Neural progenitor cell (in vitro differentiated cells): ENCODE measurements at regions not wholly inside any gene's neighbourhood (a gene's known extent, or its start where the extent isn't known, plus 50 kb on each side); places are given as distances from the start of the nearest gene placed in this dataset.

Experiments
- DNase-seq: peaks from one replicate; pipeline ENCODE4 v3.0.0-alpha.2; 2016; ENCODE audit warnings: low spot score
- H2AFZ ChIP-seq: fragments of 200-600 bp; sonication (generic); replicated peaks from 2 replicates; pipeline ENCODE4 v1.6.1; 2016; ENCODE audit warnings: antibody characterized with exemption
- H3F3A ChIP-seq: fragments of 200-600 bp; sonication (generic); 2 replicates; pipeline ENCODE4 v1.6.1; 2016; ENCODE audit warnings: antibody characterized with exemption, low read depth
- H3K27ac ChIP-seq: fragments of 200-600 bp; sonication (generic); 2 replicates; pipeline ENCODE4 v1.5.1; 2016; ENCODE audit warnings: mild to moderate bottlenecking
- H3K27me3 ChIP-seq: fragments of 200-600 bp; sonication (generic); 2 replicates; pipeline ENCODE4 v1.6.1; 2016; ENCODE audit warnings: mild to moderate bottlenecking, moderate library complexity
- H3K36me3 ChIP-seq: fragments of 200-600 bp; sonication (generic); 2 replicates; pipeline ENCODE4 v1.5.1; 2016
- H3K4me1 ChIP-seq: fragments of 200-600 bp; sonication (generic); 2 replicates; pipeline ENCODE4 v1.6.1; 2016; ENCODE audit warnings: mixed run types
- H3K4me2 ChIP-seq: fragments of 200-600 bp; sonication (generic); 2 replicates; pipeline ENCODE4 v1.6.1; 2016
- H3K4me3 ChIP-seq: fragments of 200-600 bp; sonication (generic); 2 replicates; pipeline ENCODE4 v1.5.1; 2016
- H3K79me2 ChIP-seq: fragments of 200-600 bp; sonication (generic); 2 replicates; pipeline ENCODE4 v1.6.1; 2016; ENCODE audit warnings: low read depth
- H3K9ac ChIP-seq: fragments of 200-600 bp; sonication (generic); 2 replicates; pipeline ENCODE4 v1.6.1; 2016
- H3K9me3 ChIP-seq: fragments of 200-600 bp; sonication (generic); 2 replicates; pipeline ENCODE4 v1.5.1; 2016; ENCODE audit warnings: low read depth
- H4K20me1 ChIP-seq: fragments of 200-600 bp; sonication (generic); 2 replicates; pipeline ENCODE4 v1.6.1; 2016; ENCODE audit warnings: low read depth
- H3K27ac Mint-ChIP-seq: 3 replicates; pipeline ENCODE4 v1.8.0; 2021; ENCODE audit warnings: mixed read lengths
- H3K27me3 Mint-ChIP-seq: 2 replicates; pipeline ENCODE4 v1.8.0; 2022; ENCODE audit warnings: low read depth, mild to moderate bottlenecking, inconsistent platforms, moderate library complexity, mixed read lengths; ENCODE audit not compliant: insufficient read depth
- H3K36me3 Mint-ChIP-seq: 3 replicates; pipeline ENCODE4 v1.8.0; 2021; ENCODE audit warnings: mixed read lengths
- H3K4me1 Mint-ChIP-seq: 3 replicates; pipeline ENCODE4 v1.8.0; 2021; ENCODE audit warnings: mixed read lengths
- H3K4me3 Mint-ChIP-seq: 3 replicates; pipeline ENCODE4 v1.8.0; 2021; ENCODE audit warnings: mild to moderate bottlenecking, moderate library complexity, mixed read lengths
- H3K9me3 Mint-ChIP-seq: 3 replicates; pipeline ENCODE4 v1.8.0; 2020; ENCODE audit warnings: mixed read lengths
- EZH2 ChIP-seq: fragments of 200-600 bp; sonication (generic); IDR thresholded peaks from 2 replicates; pipeline ENCODE4 v1.6.1; 2017; ENCODE audit warnings: antibody characterized with exemption, mild to moderate bottlenecking, moderate library complexity
- EZH2phosphoT487 ChIP-seq: fragments of 200-600 bp; sonication (generic); IDR thresholded peaks from 2 replicates; pipeline ENCODE4 v1.6.1; 2017; ENCODE audit warnings: antibody characterized with exemption
- TF ChIP-seq, protein P1 (sequence below): fragments of 200-600 bp; sonication (generic); IDR thresholded peaks from 2 replicates; pipeline ENCODE4 v1.5.1; 2017; ENCODE audit warnings: antibody characterized with exemption, mild to moderate bottlenecking

DNA sequence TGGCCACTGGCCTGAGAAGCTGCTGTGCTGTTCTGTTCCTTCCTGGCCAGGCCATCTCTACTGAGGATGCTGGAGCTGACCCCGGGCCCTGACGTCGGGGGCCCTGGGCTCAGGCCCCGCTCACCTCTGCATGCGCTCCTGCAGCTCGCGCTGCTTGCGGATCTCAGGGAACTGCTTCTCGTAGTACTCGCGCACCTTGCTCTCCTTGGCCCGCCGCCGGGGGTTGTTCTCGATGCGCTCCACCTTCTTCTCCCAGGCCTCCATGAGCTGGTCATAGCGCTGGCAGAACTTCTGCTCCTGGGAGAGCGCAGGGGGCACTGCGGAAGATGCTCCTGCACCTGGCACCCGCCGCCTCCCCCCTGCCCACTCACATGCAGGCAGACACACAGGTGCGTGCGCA lies 135.6 kb downstream of the RFLNA start:
- Histone ChIP-seq H3K9me3 (no peaks in the 10 kb centered on the region), H3K9ac (no peak overlapping the region), H3K79me2 (no peaks in the 10 kb centered on the region), H3K4me1 (peaks cover 45% of the 10 kb centered on the region), H3F3A (peaks cover 25% of the 10 kb centered on the region), H3K36me3 (no peaks in the 10 kb centered on the region), H2AFZ (no peak overlapping the region), H4K20me1 (peaks cover 39% of the 10 kb centered on the region), H3K27ac (no peak overlapping the region), H3K4me3 (no peak overlapping the region), H3K4me2 (no peak overlapping the region), H3K27me3 (no peaks in the 10 kb centered on the region)
- no peak for DNase-seq
- Mint-ChIP-seq H3K27ac (peak overlapping the region; percentile 36), H3K36me3 (peaks cover 10% of the 10 kb centered on the region), H3K27me3 (peaks cover 5% of the 10 kb centered on the region), H3K4me1 (peaks cover 58% of the 10 kb centered on the region), H3K9me3 (no peaks in the 10 kb centered on the region), H3K4me3 (no peak overlapping the region)
- TF ChIP-seq EZH2 (no peak), EZH2phosphoT487 (no peak)
- TF ChIP-seq, protein P1, sequence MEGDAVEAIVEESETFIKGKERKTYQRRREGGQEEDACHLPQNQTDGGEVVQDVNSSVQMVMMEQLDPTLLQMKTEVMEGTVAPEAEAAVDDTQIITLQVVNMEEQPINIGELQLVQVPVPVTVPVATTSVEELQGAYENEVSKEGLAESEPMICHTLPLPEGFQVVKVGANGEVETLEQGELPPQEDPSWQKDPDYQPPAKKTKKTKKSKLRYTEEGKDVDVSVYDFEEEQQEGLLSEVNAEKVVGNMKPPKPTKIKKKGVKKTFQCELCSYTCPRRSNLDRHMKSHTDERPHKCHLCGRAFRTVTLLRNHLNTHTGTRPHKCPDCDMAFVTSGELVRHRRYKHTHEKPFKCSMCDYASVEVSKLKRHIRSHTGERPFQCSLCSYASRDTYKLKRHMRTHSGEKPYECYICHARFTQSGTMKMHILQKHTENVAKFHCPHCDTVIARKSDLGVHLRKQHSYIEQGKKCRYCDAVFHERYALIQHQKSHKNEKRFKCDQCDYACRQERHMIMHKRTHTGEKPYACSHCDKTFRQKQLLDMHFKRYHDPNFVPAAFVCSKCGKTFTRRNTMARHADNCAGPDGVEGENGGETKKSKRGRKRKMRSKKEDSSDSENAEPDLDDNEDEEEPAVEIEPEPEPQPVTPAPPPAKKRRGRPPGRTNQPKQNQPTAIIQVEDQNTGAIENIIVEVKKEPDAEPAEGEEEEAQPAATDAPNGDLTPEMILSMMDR, result no peak

DNA sequence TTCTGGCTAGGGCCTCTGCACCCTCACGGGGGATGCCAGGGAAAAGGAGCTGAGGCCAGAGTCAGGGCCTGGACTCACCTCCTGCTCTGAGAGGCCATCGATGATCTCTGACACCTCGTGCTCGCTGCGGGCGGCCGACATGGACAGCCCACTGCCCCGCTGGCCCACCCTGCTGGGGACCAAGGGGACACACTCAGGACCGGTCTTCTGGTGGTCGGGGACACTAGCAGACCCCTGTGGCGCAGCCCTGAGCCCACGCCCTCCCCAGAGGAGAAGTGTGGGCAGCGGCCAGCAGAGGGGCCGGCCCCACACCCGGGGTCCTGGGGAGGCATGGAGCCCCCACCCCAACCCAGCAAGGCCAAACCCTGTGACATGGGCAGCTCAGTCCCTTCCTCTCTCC lies 134.6 kb downstream of the RFLNA start:
- DNase-seq, result no peak
- Mint-ChIP-seq H3K27ac (no peak overlapping the region), H3K4me1 (peaks cover 52% of the 10 kb centered on the region), H3K36me3 (peaks cover 13% of the 10 kb centered on the region), H3K9me3 (no peaks in the 10 kb centered on the region), H3K4me3 (no peak overlapping the region), H3K27me3 (peaks cover 5% of the 10 kb centered on the region)
- TF ChIP-seq EZH2 (no peak), EZH2phosphoT487 (no peak)
- TF ChIP-seq, protein P1, result no peak
- Histone ChIP-seq H2AFZ (no peak overlapping the region), H3K4me2 (no peak overlapping the region), H3K79me2 (no peaks in the 10 kb centered on the region), H3K36me3 (no peaks in the 10 kb centered on the region), H3K27me3 (no peaks in the 10 kb centered on the region), H3K9me3 (no peaks in the 10 kb centered on the region), H3K4me1 (peaks cover 37% of the 10 kb centered on the region), H3K4me3 (no peak overlapping the region), H3K27ac (no peak overlapping the region), H3K9ac (no peak overlapping the region), H3F3A (peaks cover 15% of the 10 kb centered on the region), H4K20me1 (peaks cover 30% of the 10 kb centered on the region)

DNA sequence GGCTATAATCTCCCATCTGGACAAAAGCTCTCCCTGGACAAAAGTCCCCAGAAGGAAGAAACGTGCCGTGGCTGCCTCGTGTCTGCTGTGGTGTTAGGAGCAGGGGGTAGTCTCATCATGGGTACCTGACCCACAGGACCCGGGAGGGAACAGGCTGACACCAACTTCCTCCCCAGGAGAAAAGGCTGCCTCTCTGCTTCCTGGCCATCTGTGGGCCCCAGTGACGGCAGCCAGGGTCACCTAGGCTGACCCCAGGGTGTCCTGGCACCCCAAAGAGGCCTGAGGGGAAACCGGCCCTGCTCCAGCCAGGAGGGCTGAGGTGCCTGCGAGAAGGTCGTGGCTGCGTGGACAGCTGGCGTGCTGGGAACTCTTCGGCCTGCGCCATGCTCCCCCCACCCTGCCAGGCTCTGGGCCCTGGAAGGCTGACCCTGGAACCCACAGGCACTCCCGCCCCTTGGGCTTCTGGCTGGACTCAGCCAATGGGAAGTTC lies 133.9 kb downstream of the RFLNA start:
- no peak for DNase-seq
- Histone ChIP-seq H3F3A (peaks cover 8% of the 10 kb centered on the region), H3K4me1 (peaks cover 30% of the 10 kb centered on the region), H3K4me2 (no peak overlapping the region), H3K9me3 (no peaks in the 10 kb centered on the region), H3K36me3 (no peaks in the 10 kb centered on the region), H3K27me3 (no peaks in the 10 kb centered on the region), H3K9ac (no peak overlapping the region), H3K79me2 (no peaks in the 10 kb centered on the region), H3K4me3 (no peak overlapping the region), H4K20me1 (peaks cover 23% of the 10 kb centered on the region), H3K27ac (no peak overlapping the region), H2AFZ (no peak overlapping the region)
- Mint-ChIP-seq H3K9me3 (no peaks in the 10 kb centered on the region), H3K36me3 (peaks cover 13% of the 10 kb centered on the region), H3K27me3 (peaks cover 8% of the 10 kb centered on the region), H3K4me1 (peaks cover 47% of the 10 kb centered on the region), H3K27ac (peak overlapping the region; percentile 87), H3K4me3 (no peak overlapping the region)
- TF ChIP-seq, protein P1, result no peak
- no peak for TF ChIP-seq EZH2
- no peak for TF ChIP-seq EZH2phosphoT487
